ENCODE measurements at regions not wholly inside any gene's neighbourhood (a gene's known extent, or its start where the extent isn't known, plus 50 kb on each side); places are given as distances from the start of the nearest gene placed in this dataset.

- Histone ChIP-seq H3K27ac (no peak overlapping the region), H3K27me3 (replicated peaks) (no peaks in the 10 kb centered on the region), H3K4me3 (ENCODE audit: low read depth, low read length) (no peak overlapping the region), H3K36me3 (replicated peaks) (no peaks in the 10 kb centered on the region)
- no peak for DNase-seq
- no peak for TF ChIP-seq CTCF (IDR thresholded peaks at IDR 0.05; ENCODE audit: low read depth, low read length, missing control alignments)
- in situ Hi-C loops (cut with HindIII; ENCODE audit: low pct_ligation_motif_present, low sequenced_read_pairs) = no loop called here
Measured at GRCh38 chr20:39528436-39528835, 566.3 kb downstream of the DHX35 start.

GRCh38 chr20:39524371-39524911 lies 562.3 kb downstream of the DHX35 start:
- TF ChIP-seq CTCF (IDR thresholded peaks at IDR 0.05; ENCODE audit: low read depth, low read length, missing control alignments) = no peak
- in situ Hi-C loops (cut with HindIII; ENCODE audit: low pct_ligation_motif_present, low sequenced_read_pairs) = no loop called here
- no peaks in the 10 kb centered on the region for H3K36me3 ChIP-seq (replicated peaks)
- H3K27me3 ChIP-seq (replicated peaks) = no peaks in the 10 kb centered on the region
- no peak for DNase-seq
- no peak overlapping the region for H3K27ac ChIP-seq
- no peak overlapping the region for H3K4me3 ChIP-seq (ENCODE audit: low read depth, low read length)

- no peak overlapping the region for H3K4me3 ChIP-seq (ENCODE audit: low read depth, low read length)
- H3K36me3 ChIP-seq (replicated peaks) = no peaks in the 10 kb centered on the region
- no peaks in the 10 kb centered on the region for H3K27me3 ChIP-seq (replicated peaks)
- no peak for DNase-seq
- TF ChIP-seq CTCF (IDR thresholded peaks at IDR 0.05; ENCODE audit: low read depth, low read length, missing control alignments) = no peak
- in situ Hi-C loops (cut with HindIII; ENCODE audit: low pct_ligation_motif_present, low sequenced_read_pairs) = no loop called here
- H3K27ac ChIP-seq = no peak overlapping the region
Measured at GRCh38 chr20:39523405-39523804, 561.3 kb downstream of the DHX35 start.

GRCh38 chr20:39518654-39519053 lies 556.5 kb downstream of the DHX35 start:
- in situ Hi-C loops (cut with HindIII; ENCODE audit: low pct_ligation_motif_present, low sequenced_read_pairs) = no loop called here
- no peaks in the 10 kb centered on the region for H3K27me3 ChIP-seq (replicated peaks)
- DNase-seq = no peak
- no peak for TF ChIP-seq CTCF (IDR thresholded peaks at IDR 0.05; ENCODE audit: low read depth, low read length, missing control alignments)
- H3K27ac ChIP-seq = no peak overlapping the region
- H3K36me3 ChIP-seq (replicated peaks) = no peaks in the 10 kb centered on the region
- H3K4me3 ChIP-seq (ENCODE audit: low read depth, low read length) = no peak overlapping the region

GRCh38 chr20:39516964-39517363 lies 554.8 kb downstream of the DHX35 start:
- H3K4me3 ChIP-seq (ENCODE audit: low read depth, low read length) = no peak overlapping the region
- TF ChIP-seq CTCF (IDR thresholded peaks at IDR 0.05; ENCODE audit: low read depth, low read length, missing control alignments) = no peak
- no peaks in the 10 kb centered on the region for H3K27me3 ChIP-seq (replicated peaks)
- no peak for DNase-seq
- H3K27ac ChIP-seq = no peak overlapping the region
- H3K36me3 ChIP-seq (replicated peaks) = no peaks in the 10 kb centered on the region
- in situ Hi-C loops (cut with HindIII; ENCODE audit: low pct_ligation_motif_present, low sequenced_read_pairs) = no loop called here

- Histone ChIP-seq H3K27me3 (replicated peaks) (no peaks in the 10 kb centered on the region), H3K36me3 (replicated peaks) (no peaks in the 10 kb centered on the region), H3K27ac (no peak overlapping the region), H3K4me3 (ENCODE audit: low read depth, low read length) (no peak overlapping the region)
- no peak for DNase-seq
- in situ Hi-C loops (cut with HindIII; ENCODE audit: low pct_ligation_motif_present, low sequenced_read_pairs) = no loop called here
- TF ChIP-seq CTCF (IDR thresholded peaks at IDR 0.05; ENCODE audit: low read depth, low read length, missing control alignments) = no peak
Measured at GRCh38 chr20:39504710-39505094, 542.6 kb downstream of the DHX35 start.
